ENCODE measurements at regions not wholly inside any gene's neighbourhood (a gene's known extent, or its start where the extent isn't known, plus 50 kb on each side); places are given as distances from the start of the nearest gene placed in this dataset.

GRCh38 chr11:44507896-44508445, 57.5 kb upstream of the CD82 start:
- TF ChIP-seq CTCF (IDR thresholded peaks at IDR 0.05 in 2 of 3, conservative IDR thresholded peaks at IDR 0.05 in 1 of 3; ENCODE audit: borderline replicate concordance in 1 of 3, insufficient read depth in 1 of 3, low read depth in 2 of 3, low read length in 2 of 3) = no peak
- TF ChIP-seq EZH2 (IDR thresholded peaks at IDR 0.05) = no peak
- no peak for TF ChIP-seq YY1 (IDR thresholded peaks at IDR 0.05; ENCODE audit: extremely low read depth, insufficient replicate concordance, low read depth, low read length)
- TF ChIP-seq ATF3 (IDR thresholded peaks at IDR 0.05) = no peak
- no peak for TF ChIP-seq POLR2A (IDR thresholded peaks at IDR 0.05; ENCODE audit: borderline replicate concordance, extremely low read depth, insufficient read depth, insufficient read length)
- TF ChIP-seq MAX (IDR thresholded peaks at IDR 0.05) = no peak

Data from HCT116 (cell line).